Endothelial cell of umbilical vein (primary cell): ENCODE measurements at regions not wholly inside any gene's neighbourhood (a gene's known extent, or its start where the extent isn't known, plus 50 kb on each side); places are given as distances from the start of the nearest gene placed in this dataset.

Experiments
- BruUV-seq: library from RNA; stranded (reverse); fragments of 400-500 nt; replicated peaks from 2 replicates; lab custom pipeline; 2021; lab: Mats Ljungman, UMichigan
- CTCF ChIA-PET: fragments of 300-600, 350-600 bp; sonication (Branson Sonifier 250); formaldehyde crosslinking; loops from one replicate; lab custom pipeline; 2021; ENCODE audit warnings: antibody characterized with exemption, inconsistent platforms; lab: Charles Lee
- POLR2A ChIA-PET: fragments of 300-600, 350-600 bp; sonication (Branson Sonifier 250); formaldehyde crosslinking; loops from one replicate; lab custom pipeline; 2021; ENCODE audit warnings: antibody characterized with exemption, inconsistent platforms; lab: Charles Lee
- DNase-seq: peaks from one replicate; pipeline ENCODE4 v3.0.0-alpha.2; 2011; ENCODE audit warnings: low read depth, low spot score
- FAIRE-seq: peaks from 2 replicates; lab custom pipeline; 2011; peaks lifted over from hg19 to GRCh38; lab: Jason Lieb, UNC
- H2AFZ ChIP-seq: 2 replicates; pipeline ENCODE4 v1.6.0; 2012; ENCODE audit warnings: low read depth, low read length, control low read depth, inconsistent platforms
- H3K27ac ChIP-seq: 2 replicates; pipeline ENCODE4 v1.5.1; 2011; ENCODE audit warnings: low read depth, mild to moderate bottlenecking, control low read depth, low read length, moderate library complexity; ENCODE audit not compliant: insufficient read depth
- H3K27me3 ChIP-seq, 2 experiments: 2 replicates each; pipeline versions ENCODE4 v1.6.0 to v1.6.1; 2011; ENCODE audit warnings: low read length in 2 of 2, mixed read lengths in 1 of 2; ENCODE audit not compliant: control insufficient read depth in 2 of 2, insufficient read depth in 2 of 2
- H3K36me3 ChIP-seq, 2 experiments: 2 replicates in 1 of 2; 3 replicates in 1 of 2; pipeline ENCODE4 v1.5.1; 2011; ENCODE audit warnings: low read length in 2 of 2, mild to moderate bottlenecking in 1 of 2, moderate library complexity in 1 of 2; ENCODE audit not compliant: control insufficient read depth in 2 of 2, insufficient read depth in 2 of 2; ENCODE audit errors: extremely low read depth in 1 of 2
- H3K4me1 ChIP-seq: 3 replicates; pipeline ENCODE4 v1.5.1; 2011; ENCODE audit warnings: mild to moderate bottlenecking, low read length; ENCODE audit not compliant: control insufficient read depth, insufficient read depth; ENCODE audit errors: extremely low read depth
- H3K4me2 ChIP-seq: 2 replicates; pipeline ENCODE4 v1.6.1; 2011; ENCODE audit warnings: low read length, control low read depth, mixed read lengths; ENCODE audit not compliant: insufficient read depth
- H3K4me3 ChIP-seq, 3 experiments: fragments of 200-600 bp in 1 of 3; sonication (generic), shearing (Covaris generic) in 1 of 3; replicated peaks in 1 of 3; 2 replicates each; pipeline ENCODE4 v1.5.1; 2011 to 2016; ENCODE audit warnings: control low read depth in 3 of 3, low read length in 3 of 3, mild to moderate bottlenecking in 2 of 3, inconsistent platforms in 1 of 3, low read depth in 1 of 3, moderate library complexity in 1 of 3; ENCODE audit not compliant: insufficient read depth in 1 of 3
- H3K79me2 ChIP-seq: 2 replicates; pipeline ENCODE4 v1.6.0; 2012; ENCODE audit warnings: low read length, inconsistent platforms; ENCODE audit not compliant: control insufficient read depth, insufficient read depth
- H3K9ac ChIP-seq: replicated peaks from 2 replicates; pipeline ENCODE3; 2011; ENCODE audit warnings: low read length, control low read depth; ENCODE audit not compliant: insufficient read depth; ENCODE audit errors: extremely low read depth
- H3K9me1 ChIP-seq: replicated peaks from 3 replicates; pipeline ENCODE4 v1.6.0; 2011; ENCODE audit warnings: mild to moderate bottlenecking, low read length; ENCODE audit not compliant: control insufficient read depth, insufficient read depth; ENCODE audit errors: extremely low read depth
- H3K9me3 ChIP-seq: replicated peaks from 2 replicates; pipeline ENCODE4 v1.5.1; 2012; ENCODE audit warnings: low read length, inconsistent platforms; ENCODE audit not compliant: control insufficient read depth, insufficient read depth
- H4K20me1 ChIP-seq: replicated peaks from 2 replicates; pipeline ENCODE3; 2011; ENCODE audit warnings: mild to moderate bottlenecking, low read length; ENCODE audit not compliant: control insufficient read depth, insufficient read depth; ENCODE audit errors: extremely low read depth
- EZH2 ChIP-seq: IDR thresholded peaks from 2 replicates; pipeline ENCODE4 v1.6.1; 2012; ENCODE audit warnings: borderline replicate concordance, low read depth, mild to moderate bottlenecking, moderate library complexity, low read length, inconsistent platforms; ENCODE audit not compliant: severe bottlenecking
- FOS ChIP-seq: IDR thresholded peaks from 2 replicates; pipeline ENCODE4 v1.6.1; 2011; ENCODE audit warnings: mild to moderate bottlenecking, low read length, moderate library complexity, borderline replicate concordance; ENCODE audit not compliant: insufficient read depth
- GATA2 ChIP-seq: IDR thresholded peaks from 2 replicates; pipeline ENCODE4 v1.7.0; 2011; ENCODE audit warnings: low read depth, mild to moderate bottlenecking, moderate library complexity, mixed read lengths, low read length; ENCODE audit not compliant: insufficient read length, insufficient read depth
- JUN ChIP-seq: IDR thresholded peaks from 2 replicates; pipeline ENCODE4 v1.6.1; 2011; ENCODE audit warnings: borderline replicate concordance, low read depth; ENCODE audit not compliant: insufficient read length, insufficient read depth
- MAX ChIP-seq: IDR thresholded peaks from 2 replicates; pipeline ENCODE4 v1.6.1; 2011; ENCODE audit not compliant: insufficient read depth, insufficient read length
- MYC ChIP-seq: IDR thresholded peaks from one replicate; pipeline ENCODE4 v1.6.1; 2011; ENCODE audit warnings: mild to moderate bottlenecking, low read depth, low read length
- POLR2A ChIP-seq: IDR thresholded peaks from 2 replicates; pipeline ENCODE4 v1.6.1; 2012; ENCODE audit warnings: low read depth, mild to moderate bottlenecking, control low read depth, low read length
- POLR2AphosphoS5 ChIP-seq: IDR thresholded peaks from 2 replicates; pipeline ENCODE4 v1.6.1; 2012; ENCODE audit warnings: low read depth, mild to moderate bottlenecking, control low read depth, low read length, moderate library complexity; ENCODE audit not compliant: insufficient read depth
- dilution Hi-C: fragments of 300-500 bp; cut with MboI; formaldehyde crosslinking; loops from one replicate; pipeline ENCODE4 v1.15.0; 2019; ENCODE audit warnings: low sequenced_read_pairs; ENCODE audit not compliant: extremely low pct_ligation_motif_present
- intact Hi-C: fragments of 100-400 bp; cut with micrococcal nuclease; formaldehyde crosslinking; loops from one replicate; pipeline ENCODE4 v1.10.0; 2022
- TF ChIP-seq, protein P1 (sequence below), 2 donors: IDR thresholded peaks; 1 replicate in 1 of 2; 2 replicates in 1 of 2; pipeline ENCODE4 v1.5.1; 2011; ENCODE audit warnings: low read length in 2 of 2, mild to moderate bottlenecking in 2 of 2, moderate library complexity in 2 of 2, control low read depth in 1 of 2, inconsistent platforms in 1 of 2, low read depth in 1 of 2; ENCODE audit not compliant: insufficient read depth in 1 of 2; ENCODE audit errors: extremely low read depth in 1 of 2

GRCh38 chr3:82353306-82354171, 592.1 kb upstream of the GBE1 start:
- no peaks in the 10 kb centered on the region for H4K20me1 ChIP-seq

More at GRCh38 chr3:82353306-82354171, 592.1 kb upstream of the GBE1 start:
- CTCF ChIA-PET = interaction anchor here (0.9 kb wide), 1 partner anchor 24 kb away, joined by 3 read pairs; no protein-coding TSS in a partner anchor
- no peak for TF ChIP-seq FOS
- no peak for TF ChIP-seq EZH2
- no peak for TF ChIP-seq MAX
- no peak for TF ChIP-seq POLR2AphosphoS5
- TF ChIP-seq GATA2 = no peak
- TF ChIP-seq, protein P1, sequence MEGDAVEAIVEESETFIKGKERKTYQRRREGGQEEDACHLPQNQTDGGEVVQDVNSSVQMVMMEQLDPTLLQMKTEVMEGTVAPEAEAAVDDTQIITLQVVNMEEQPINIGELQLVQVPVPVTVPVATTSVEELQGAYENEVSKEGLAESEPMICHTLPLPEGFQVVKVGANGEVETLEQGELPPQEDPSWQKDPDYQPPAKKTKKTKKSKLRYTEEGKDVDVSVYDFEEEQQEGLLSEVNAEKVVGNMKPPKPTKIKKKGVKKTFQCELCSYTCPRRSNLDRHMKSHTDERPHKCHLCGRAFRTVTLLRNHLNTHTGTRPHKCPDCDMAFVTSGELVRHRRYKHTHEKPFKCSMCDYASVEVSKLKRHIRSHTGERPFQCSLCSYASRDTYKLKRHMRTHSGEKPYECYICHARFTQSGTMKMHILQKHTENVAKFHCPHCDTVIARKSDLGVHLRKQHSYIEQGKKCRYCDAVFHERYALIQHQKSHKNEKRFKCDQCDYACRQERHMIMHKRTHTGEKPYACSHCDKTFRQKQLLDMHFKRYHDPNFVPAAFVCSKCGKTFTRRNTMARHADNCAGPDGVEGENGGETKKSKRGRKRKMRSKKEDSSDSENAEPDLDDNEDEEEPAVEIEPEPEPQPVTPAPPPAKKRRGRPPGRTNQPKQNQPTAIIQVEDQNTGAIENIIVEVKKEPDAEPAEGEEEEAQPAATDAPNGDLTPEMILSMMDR (IDR thresholded peaks at IDR 0.05; ENCODE audit: extremely low read depth in 1 of 2, insufficient read depth in 1 of 2, low read depth in 1 of 2, low read length in 2 of 2) = no peak
- TF ChIP-seq MYC = no peak
- no peak for TF ChIP-seq JUN
- TF ChIP-seq POLR2A = no peak
- Histone ChIP-seq H3K9me3 (no peaks in the 10 kb centered on the region), H3K4me2 (no peak overlapping the region), H3K9ac (no peak overlapping the region), H2AFZ (no peak overlapping the region), H3K9me1 (no peaks in the 10 kb centered on the region), H3K4me3 (no peak overlapping the region), H3K79me2 (no peaks in the 10 kb centered on the region), H3K4me1 (no peaks in the 10 kb centered on the region), H3K27me3 (no peaks in the 10 kb centered on the region), H3K36me3 (no peaks in the 10 kb centered on the region), H3K27ac (no peak overlapping the region)
- intact Hi-C loops (no loop called here), dilution Hi-C loops (no loop called here)
- no peak for DNase-seq
- no TSS peak for BruUV-seq
- POLR2A ChIA-PET = no interaction called here
- FAIRE-seq = no peak
